Glomerular visceral epithelial cell (primary cell): ENCODE measurements at regions not wholly inside any gene's neighbourhood (a gene's known extent, or its start where the extent isn't known, plus 50 kb on each side); places are given as distances from the start of the nearest gene placed in this dataset.
"Not testable (repeated sequence)": the region's sequence is repeated elsewhere in the genome, so short reads cannot be mapped to it uniquely, and the experiment has no call there.

Source experiments
- DNase-seq: peaks from one replicate; pipeline ENCODE4 v3.0.0-alpha.2; 2016; ENCODE audit errors: extremely low spot score

GRCh38 chr3:124362455-124362854, 367.8 kb upstream of the UMPS start:
- no peak for DNase-seq

- DNase-seq: peak; percentile 65
Observed at GRCh38 chr3:124363476-124363875, 366.8 kb upstream of the UMPS start.

GRCh38 chr3:124364317-124365020, 365.8 kb upstream of the UMPS start:
- DNase-seq: no peak

GRCh38 chr3:124366655-124367054, 363.6 kb upstream of the UMPS start:
- not testable (repeated sequence) for DNase-seq

- DNase-seq: no peak
Observed at GRCh38 chr3:124372775-124373174, 357.5 kb upstream of the UMPS start.

- no peak for DNase-seq
Observed at GRCh38 chr3:124373524-124373923, 356.7 kb upstream of the UMPS start.

GRCh38 chr3:124374583-124374982, 355.7 kb upstream of the UMPS start:
- DNase-seq: no peak

- no peak for DNase-seq
Observed at GRCh38 chr3:124381575-124382333, 348.5 kb upstream of the UMPS start.

- DNase-seq: no peak
Observed at GRCh38 chr3:124383051-124383450, 347.2 kb upstream of the UMPS start.

GRCh38 chr3:124383846-124384466, 346.3 kb upstream of the UMPS start:
- no peak for DNase-seq

GRCh38 chr3:124384527-124384926, 345.7 kb upstream of the UMPS start:
- no peak for DNase-seq

GRCh38 chr3:124385996-124386395, 344.3 kb upstream of the UMPS start:
- DNase-seq: no peak

GRCh38 chr3:124386996-124387595, 343.2 kb upstream of the UMPS start:
- DNase-seq: no peak

- no peak for DNase-seq
Observed at GRCh38 chr3:124391774-124392173, 338.5 kb upstream of the UMPS start.

GRCh38 chr3:124393340-124393739, 336.9 kb upstream of the UMPS start:
- DNase-seq: no peak

GRCh38 chr3:124395162-124395561, 335.1 kb upstream of the UMPS start:
- DNase-seq: no peak

GRCh38 chr3:124395584-124396338, 334.5 kb upstream of the UMPS start:
- DNase-seq: no peak

- no peak for DNase-seq
Observed at GRCh38 chr3:124396339-124396950, 333.8 kb upstream of the UMPS start.

- no peak for DNase-seq
Observed at GRCh38 chr3:124397088-124397487, 333.2 kb upstream of the UMPS start.

GRCh38 chr3:124398594-124398993, 331.7 kb upstream of the UMPS start:
- DNase-seq: no peak

GRCh38 chr3:124401843-124402242, 328.4 kb upstream of the UMPS start:
- DNase-seq: peak; percentile 78
